H1 (cell line): ENCODE measurements at regions not wholly inside any gene's neighbourhood (a gene's known extent, or its start where the extent isn't known, plus 50 kb on each side); places are given as distances from the start of the nearest gene placed in this dataset.

ENCODE experiments used
- CBX5 ChIP-seq: fragments of 300-800, 300-1000 bp; sonication (generic); IDR thresholded peaks from 2 replicates; pipeline ENCODE4 v1.7.1; 2016; ENCODE audit warnings: antibody characterized with exemption, low read length, low read depth
- FOSL1 ChIP-seq: IDR thresholded peaks from 2 replicates; pipeline ENCODE4 v1.6.1; 2011; ENCODE audit warnings: mild to moderate bottlenecking, low read depth, low read length, moderate library complexity; ENCODE audit not compliant: insufficient read depth
- TF ChIP-seq, protein P1 (sequence below): IDR thresholded peaks from 2 replicates; pipeline ENCODE4 v1.6.1; 2011; ENCODE audit warnings: low read length, improper control_type of control experiment

DNA sequence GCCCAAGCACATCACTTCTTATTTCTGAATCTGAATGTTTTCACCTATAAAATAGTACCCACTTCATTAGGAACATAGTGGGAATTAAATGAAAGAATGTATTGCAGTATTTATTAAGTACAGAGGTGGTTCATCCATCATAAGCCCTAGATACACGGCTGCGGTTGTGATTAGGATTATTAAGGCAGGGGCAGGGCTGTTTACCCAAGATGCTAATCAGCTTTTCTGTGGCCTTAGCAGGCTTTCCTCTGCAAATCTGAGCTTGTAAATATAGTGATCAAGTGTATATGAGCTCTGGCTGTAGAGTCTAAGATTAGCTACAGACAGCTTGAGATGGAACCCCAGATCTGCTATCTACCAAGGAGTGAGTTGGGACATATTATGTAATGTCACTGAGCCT is 124.1 kb upstream of the ADRA1B start (continued):
- TF ChIP-seq, protein P1, sequence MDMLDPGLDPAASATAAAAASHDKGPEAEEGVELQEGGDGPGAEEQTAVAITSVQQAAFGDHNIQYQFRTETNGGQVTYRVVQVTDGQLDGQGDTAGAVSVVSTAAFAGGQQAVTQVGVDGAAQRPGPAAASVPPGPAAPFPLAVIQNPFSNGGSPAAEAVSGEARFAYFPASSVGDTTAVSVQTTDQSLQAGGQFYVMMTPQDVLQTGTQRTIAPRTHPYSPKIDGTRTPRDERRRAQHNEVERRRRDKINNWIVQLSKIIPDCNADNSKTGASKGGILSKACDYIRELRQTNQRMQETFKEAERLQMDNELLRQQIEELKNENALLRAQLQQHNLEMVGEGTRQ, result no peak
- no peak for TF ChIP-seq FOSL1
- no peak for TF ChIP-seq CBX5
